ENCODE measurements at regions not wholly inside any gene's neighbourhood (a gene's known extent, or its start where the extent isn't known, plus 50 kb on each side); places are given as distances from the start of the nearest gene placed in this dataset.

GRCh38 chrX:110846071-110846470, 50.5 kb upstream of the CHRDL1 start:
- TF ChIP-seq CTCF (IDR thresholded peaks at IDR 0.05; ENCODE audit: low read depth, low read length, poor library complexity, severe bottlenecking): no peak
- TF ChIP-seq EZH2phosphoT487 (IDR thresholded peaks at IDR 0.05; ENCODE audit: borderline replicate concordance, low read length): no peak

Measured in DOHH2 (cell line).